ENCODE measurements at regions not wholly inside any gene's neighbourhood (a gene's known extent, or its start where the extent isn't known, plus 50 kb on each side); places are given as distances from the start of the nearest gene placed in this dataset.

DNA sequence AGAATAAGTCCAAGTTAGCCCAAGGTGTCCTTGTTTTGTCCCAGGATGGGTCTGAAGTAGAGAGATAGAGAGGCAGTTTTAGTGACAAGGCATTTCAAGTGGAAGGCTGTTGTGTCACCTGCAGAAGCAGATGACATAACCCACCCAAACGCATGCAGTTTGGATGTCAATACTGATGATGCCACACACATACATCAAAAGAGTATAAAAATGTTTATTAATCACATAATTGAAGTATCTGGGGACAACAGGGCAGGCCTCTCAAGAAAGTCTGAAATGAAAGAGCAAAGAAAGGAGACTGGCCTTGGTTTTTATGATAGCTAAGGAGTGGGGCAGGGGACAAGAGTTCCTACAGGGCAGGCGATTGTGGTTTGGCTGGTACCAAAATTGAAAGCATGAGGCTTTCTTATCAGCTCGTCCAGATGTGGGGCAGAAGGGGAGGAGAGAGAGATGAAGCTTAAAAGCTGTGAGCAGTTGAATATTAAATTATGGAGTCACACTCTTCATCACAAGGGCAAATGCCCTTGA, 78.4 kb upstream of the TSPAN8 start:
- DNase-seq, result no peak

- DNase-seq, result no peak
Observed at GRCh38 chr12:71233083-71233482, 75.3 kb upstream of the TSPAN8 start.

DNA sequence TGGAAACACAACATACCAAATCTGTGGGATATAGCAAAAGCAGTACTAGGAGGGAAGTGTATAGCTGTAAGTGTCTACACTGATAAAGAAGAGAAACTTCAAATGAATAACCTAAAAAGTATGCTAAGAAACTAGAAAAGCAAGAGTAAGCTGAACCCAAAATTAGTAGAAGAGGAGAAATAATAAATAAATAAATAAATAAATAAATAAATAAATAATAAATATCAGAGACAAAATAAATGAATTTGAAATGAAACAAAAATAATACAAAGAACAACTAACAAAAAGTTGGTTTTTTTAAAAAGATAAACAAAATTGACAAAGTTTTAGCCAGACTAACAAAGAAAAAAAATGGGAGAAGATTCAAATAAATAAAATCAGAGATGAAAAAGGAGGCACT, 72.7 kb upstream of the TSPAN8 start:
- no peak for DNase-seq

GRCh38 chr12:71223139-71223538, 65.3 kb upstream of the TSPAN8 start:
- DNase-seq, result no peak

- no peak for DNase-seq
Observed at GRCh38 chr12:71222436-71222835, 64.6 kb upstream of the TSPAN8 start.

GRCh38 chr12:71220260-71220659, 62.5 kb upstream of the TSPAN8 start:
- DNase-seq, result no peak

GRCh38 chr12:71219224-71219623, 61.4 kb upstream of the TSPAN8 start:
- no peak for DNase-seq

DNA sequence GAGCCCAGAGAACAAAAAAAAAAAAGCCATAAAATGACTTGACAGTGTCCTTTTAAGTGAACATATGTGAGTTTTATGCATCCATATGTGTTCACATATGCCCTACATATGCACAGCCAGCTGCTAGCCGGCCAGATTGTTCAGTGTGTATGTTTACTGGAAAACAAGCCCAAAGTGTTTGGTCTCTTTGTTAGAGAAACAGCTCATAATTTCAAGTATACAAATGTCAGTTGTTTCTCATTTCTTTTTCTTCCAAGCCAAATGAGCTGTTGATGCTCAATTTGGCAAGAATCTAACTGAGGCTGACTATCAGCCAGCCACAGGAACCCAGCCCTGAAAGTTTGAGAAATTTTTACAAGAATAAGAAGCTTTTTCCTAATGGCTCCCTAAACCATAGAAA, 60.8 kb upstream of the TSPAN8 start:
- DNase-seq, result no peak

DNA sequence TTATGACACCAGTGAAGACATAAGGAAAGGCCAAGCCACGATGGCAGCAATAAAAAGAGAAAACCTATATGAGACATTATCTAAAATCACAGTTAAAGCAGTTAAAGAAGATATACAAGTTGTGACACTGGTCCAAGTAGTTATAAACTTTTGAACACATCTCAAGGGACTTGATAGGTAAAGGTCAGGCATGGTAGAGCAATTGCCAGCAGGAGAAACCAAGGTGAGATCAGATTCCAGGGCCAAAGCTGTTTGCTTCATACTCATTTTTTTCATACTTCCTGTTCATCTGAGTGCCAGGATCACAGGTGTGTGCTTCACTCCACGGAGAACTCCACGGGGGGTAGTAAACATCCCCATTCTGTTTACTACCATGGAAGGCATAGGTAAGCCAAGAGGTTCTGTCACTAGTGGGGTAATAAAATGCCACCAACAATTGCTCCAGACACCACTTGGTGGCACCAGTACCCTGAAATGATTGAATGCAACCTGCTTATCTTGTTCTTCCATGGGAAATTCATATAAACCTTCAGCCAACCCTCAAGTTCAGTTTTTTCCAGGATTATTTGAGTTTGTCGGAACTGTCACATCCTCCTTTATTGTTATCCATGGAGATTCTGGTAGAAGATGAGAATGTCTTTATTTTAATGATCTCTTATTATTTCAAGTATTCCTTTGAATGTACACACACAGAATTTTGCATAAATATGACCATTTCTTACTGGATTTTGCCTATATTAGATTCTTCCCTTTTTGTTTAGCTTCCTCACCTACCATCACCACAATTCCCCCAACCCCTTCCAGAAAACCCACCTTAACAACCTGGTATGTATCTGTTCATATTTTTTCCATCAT, 59.2 kb upstream of the TSPAN8 start:
- peak; percentile 42 for DNase-seq

DNA sequence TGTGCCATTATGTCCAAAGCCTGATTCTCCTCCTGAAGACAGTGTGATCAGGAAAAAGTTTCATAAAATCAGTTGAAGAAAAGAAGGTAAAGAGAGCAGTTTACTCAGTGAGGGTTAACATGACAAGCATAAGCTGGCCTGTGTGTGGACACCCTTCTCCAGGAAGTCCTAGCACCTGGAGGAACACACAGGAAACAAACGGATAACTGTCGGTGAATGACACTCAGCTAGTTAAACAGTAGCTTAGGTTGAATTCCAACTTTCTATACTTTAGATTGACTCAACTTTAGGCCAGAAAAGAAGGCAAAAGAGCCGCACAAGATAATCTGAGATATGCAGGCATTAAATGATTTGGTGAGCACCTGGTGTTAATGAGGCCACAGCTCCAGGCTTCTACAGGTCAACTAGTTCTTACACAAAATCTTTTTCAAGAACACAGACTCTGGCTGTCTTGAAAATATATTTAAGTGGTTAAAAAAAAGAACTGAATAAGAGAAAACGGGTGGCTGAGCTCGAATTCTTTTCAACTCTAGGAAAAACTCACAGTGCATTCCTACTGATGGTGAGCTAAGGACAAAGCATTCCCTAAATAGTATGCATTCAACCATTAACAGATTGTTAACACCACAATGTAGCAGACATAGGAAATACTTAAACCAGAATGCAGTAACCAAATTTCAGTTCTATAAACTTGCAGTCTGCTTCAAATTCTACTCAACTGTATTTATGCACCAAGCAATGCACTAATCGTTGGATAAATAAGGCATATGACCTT, 56.9 kb upstream of the TSPAN8 start:
- DNase-seq, result no peak

GRCh38 chr12:71208053-71208685, 50.4 kb upstream of the TSPAN8 start:
- no peak for DNase-seq

Data from HCEC 1CT (cell line).